Liver (tissue), 3 donors: ENCODE measurements at regions not wholly inside any gene's neighbourhood (a gene's known extent, or its start where the extent isn't known, plus 50 kb on each side); places are given as distances from the start of the nearest gene placed in this dataset.

Source experiments
- CTCF ChIP-seq: fragments of 150-350 bp; IDR thresholded peaks from 2 replicates; pipeline ENCODE4 v1.5.1; 2017; ENCODE audit warnings: improper control_type of control experiment, low read depth, low read length; ENCODE audit not compliant: missing input control
- FOXA1 ChIP-seq: IDR thresholded peaks from 2 replicates; pipeline ENCODE4 v1.6.1; 2016; ENCODE audit warnings: antibody characterized with exemption
- HNF4G ChIP-seq: IDR thresholded peaks from 2 replicates; pipeline ENCODE4 v1.6.1; 2016; ENCODE audit warnings: antibody characterized with exemption
- RAD21 ChIP-seq, 2 donors: IDR thresholded peaks; 2 replicates each; pipeline ENCODE4 v1.6.1; 2016; ENCODE audit warnings: antibody characterized with exemption in 2 of 2, mild to moderate bottlenecking in 2 of 2
- RXRA ChIP-seq, 2 donors: IDR thresholded peaks; 2 replicates each; pipeline ENCODE4 v1.6.1; 2017 to 2018; ENCODE audit warnings: antibody characterized with exemption in 2 of 2, mild to moderate bottlenecking in 1 of 2
- YY1 ChIP-seq: IDR thresholded peaks from 2 replicates; pipeline ENCODE4 v1.6.1; 2016; ENCODE audit warnings: antibody characterized with exemption, mild to moderate bottlenecking
- ZBTB33 ChIP-seq: IDR thresholded peaks from 2 replicates; pipeline ENCODE4 v1.6.1; 2016; ENCODE audit warnings: antibody characterized with exemption
- TF ChIP-seq, protein P1 (sequence below): IDR thresholded peaks from 2 replicates; pipeline ENCODE4 v1.6.1; 2016; ENCODE audit warnings: antibody characterized with exemption, mild to moderate bottlenecking
- donor health status: healthy.
- donor health status: healthy.

- TF ChIP-seq CTCF: no peak
- no peak for TF ChIP-seq YY1
- TF ChIP-seq FOXA1: no peak
- TF ChIP-seq RAD21 (IDR thresholded peaks at IDR 0.05): no peak
- TF ChIP-seq ZBTB33: no peak
- TF ChIP-seq HNF4G: no peak
- TF ChIP-seq RXRA (IDR thresholded peaks at IDR 0.05): no peak
- TF ChIP-seq, protein P1, sequence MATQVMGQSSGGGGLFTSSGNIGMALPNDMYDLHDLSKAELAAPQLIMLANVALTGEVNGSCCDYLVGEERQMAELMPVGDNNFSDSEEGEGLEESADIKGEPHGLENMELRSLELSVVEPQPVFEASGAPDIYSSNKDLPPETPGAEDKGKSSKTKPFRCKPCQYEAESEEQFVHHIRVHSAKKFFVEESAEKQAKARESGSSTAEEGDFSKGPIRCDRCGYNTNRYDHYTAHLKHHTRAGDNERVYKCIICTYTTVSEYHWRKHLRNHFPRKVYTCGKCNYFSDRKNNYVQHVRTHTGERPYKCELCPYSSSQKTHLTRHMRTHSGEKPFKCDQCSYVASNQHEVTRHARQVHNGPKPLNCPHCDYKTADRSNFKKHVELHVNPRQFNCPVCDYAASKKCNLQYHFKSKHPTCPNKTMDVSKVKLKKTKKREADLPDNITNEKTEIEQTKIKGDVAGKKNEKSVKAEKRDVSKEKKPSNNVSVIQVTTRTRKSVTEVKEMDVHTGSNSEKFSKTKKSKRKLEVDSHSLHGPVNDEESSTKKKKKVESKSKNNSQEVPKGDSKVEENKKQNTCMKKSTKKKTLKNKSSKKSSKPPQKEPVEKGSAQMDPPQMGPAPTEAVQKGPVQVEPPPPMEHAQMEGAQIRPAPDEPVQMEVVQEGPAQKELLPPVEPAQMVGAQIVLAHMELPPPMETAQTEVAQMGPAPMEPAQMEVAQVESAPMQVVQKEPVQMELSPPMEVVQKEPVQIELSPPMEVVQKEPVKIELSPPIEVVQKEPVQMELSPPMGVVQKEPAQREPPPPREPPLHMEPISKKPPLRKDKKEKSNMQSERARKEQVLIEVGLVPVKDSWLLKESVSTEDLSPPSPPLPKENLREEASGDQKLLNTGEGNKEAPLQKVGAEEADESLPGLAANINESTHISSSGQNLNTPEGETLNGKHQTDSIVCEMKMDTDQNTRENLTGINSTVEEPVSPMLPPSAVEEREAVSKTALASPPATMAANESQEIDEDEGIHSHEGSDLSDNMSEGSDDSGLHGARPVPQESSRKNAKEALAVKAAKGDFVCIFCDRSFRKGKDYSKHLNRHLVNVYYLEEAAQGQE: no peak
Measured at GRCh38 chr3:194824100-194824499, 138.4 kb downstream of the FAM43A start.
